NB4 (cell line): ENCODE measurements at regions not wholly inside any gene's neighbourhood (a gene's known extent, or its start where the extent isn't known, plus 50 kb on each side); places are given as distances from the start of the nearest gene placed in this dataset.

Experiments
- CTCF ChIP-seq: IDR thresholded peaks from one replicate; pipeline ENCODE4 v1.5.1; 2012; ENCODE audit warnings: low read depth, low read length
- POLR2A ChIP-seq: IDR thresholded peaks from 2 replicates; pipeline ENCODE4 v1.6.1; 2011; ENCODE audit warnings: mild to moderate bottlenecking; ENCODE audit not compliant: insufficient read length; ENCODE audit errors: extremely low read depth

- no peak for TF ChIP-seq CTCF
- TF ChIP-seq POLR2A: no peak
These were observed 91.3 kb upstream of the HNRNPU start for GRCh38 chr1:244955661-244956060.
